WTC11 (cell line): ENCODE measurements at regions not wholly inside any gene's neighbourhood (a gene's known extent, or its start where the extent isn't known, plus 50 kb on each side); places are given as distances from the start of the nearest gene placed in this dataset.

Experiments used
- ATAC-seq: fragments of 200-7000 bp; cut with Tn5 transposase; 2 replicates; pipeline ENCODE4 v1.10.0; 2021; ENCODE audit warnings: mild to moderate bottlenecking, moderate library complexity
- CTCF ChIA-PET: fragments of 300-600 bp; sonication (Branson Sonifier 250); formaldehyde crosslinking; loops from one replicate; lab custom pipeline; 2021; ENCODE audit warnings: antibody characterized with exemption; lab: Charles Lee
- POLR2A ChIA-PET: fragments of 350-600 bp; sonication (Branson Sonifier 250); formaldehyde crosslinking; loops from one replicate; lab custom pipeline; 2021; ENCODE audit warnings: antibody characterized with exemption; lab: Charles Lee
- DNase-seq: peaks from one replicate; pipeline ENCODE4 v3.0.0; 2021; ENCODE audit warnings: low spot score
- H3K27ac Mint-ChIP-seq: 2 replicates; pipeline ENCODE4 v1.8.0; 2021; ENCODE audit warnings: mixed read lengths
- H3K27me3 Mint-ChIP-seq: 2 replicates; pipeline ENCODE4 v1.8.0; 2021; ENCODE audit warnings: low read depth, mild to moderate bottlenecking, moderate library complexity, mixed read lengths
- H3K36me3 Mint-ChIP-seq: 2 replicates; pipeline ENCODE4 v1.8.0; 2021; ENCODE audit warnings: mixed read lengths
- H3K4me1 Mint-ChIP-seq: 2 replicates; pipeline ENCODE4 v1.8.0; 2022; ENCODE audit warnings: mixed read lengths
- H3K4me3 Mint-ChIP-seq: 2 replicates; pipeline ENCODE4 v1.8.0; 2021; ENCODE audit warnings: mild to moderate bottlenecking, moderate library complexity, mixed read lengths
- H3K9me3 Mint-ChIP-seq: 2 replicates; pipeline ENCODE4 v1.8.0; 2021; ENCODE audit warnings: mixed read lengths
- CREB1 ChIP-seq: sonication (generic); formaldehyde crosslinking; IDR thresholded peaks from 2 replicates; pipeline ENCODE4 v1.8.0; 2023; ENCODE audit warnings: mild to moderate bottlenecking, missing genetic modification reagents
- EMX1 ChIP-seq: fragments of 250-450 bp; sonication (Bioruptor Pico); IDR thresholded peaks from 2 replicates; pipeline ENCODE4 v1.8.0; 2021; ENCODE audit warnings: mild to moderate bottlenecking
- ERG ChIP-seq: fragments of 250-450 bp; sonication (Bioruptor Pico); IDR thresholded peaks from 2 replicates; pipeline ENCODE4 v1.8.0; 2021; ENCODE audit warnings: mild to moderate bottlenecking
- FOXK1 ChIP-seq: sonication (generic); formaldehyde crosslinking; IDR thresholded peaks from 2 replicates; pipeline ENCODE4 v1.8.0; 2022; ENCODE audit warnings: mild to moderate bottlenecking, moderate library complexity, missing genetic modification reagents
- IRF2 ChIP-seq: sonication (generic); formaldehyde crosslinking; IDR thresholded peaks from 2 replicates; pipeline ENCODE4 v1.8.0; 2022; ENCODE audit warnings: low read depth, missing genetic modification reagents, borderline replicate concordance
- JAZF1 ChIP-seq: fragments of 250-450 bp; sonication (Bioruptor Pico); IDR thresholded peaks from 2 replicates; pipeline ENCODE4 v1.9.0; 2021; ENCODE audit warnings: moderate library complexity, mild to moderate bottlenecking, inconsistent platforms
- JUN ChIP-seq: sonication (generic); formaldehyde crosslinking; IDR thresholded peaks from 2 replicates; pipeline ENCODE4 v1.8.0; 2023; ENCODE audit warnings: mild to moderate bottlenecking, missing genetic modification reagents
- MAX ChIP-seq: sonication (generic); formaldehyde crosslinking; IDR thresholded peaks from 2 replicates; pipeline ENCODE4 v1.8.0; 2022; ENCODE audit warnings: mild to moderate bottlenecking, missing genetic modification reagents
- RELA ChIP-seq: sonication (generic); formaldehyde crosslinking; IDR thresholded peaks from 2 replicates; pipeline ENCODE4 v1.8.1; 2022; ENCODE audit warnings: missing genetic modification reagents, mild to moderate bottlenecking, borderline replicate concordance
- SMAD3 ChIP-seq: sonication (generic); formaldehyde crosslinking; IDR thresholded peaks from 2 replicates; pipeline ENCODE4 v1.8.0; 2022; ENCODE audit warnings: missing genetic modification reagents, mild to moderate bottlenecking, borderline replicate concordance
- SP1 ChIP-seq: sonication (generic); formaldehyde crosslinking; conservative IDR thresholded peaks from 2 replicates; pipeline ENCODE4 v1.8.1; 2022; ENCODE audit warnings: missing genetic modification reagents
- STAT6 ChIP-seq: sonication (generic); formaldehyde crosslinking; conservative IDR thresholded peaks from 2 replicates; pipeline ENCODE4 v1.8.1; 2023; ENCODE audit warnings: mild to moderate bottlenecking, low read depth, missing genetic modification reagents, moderate library complexity
- TCF7 ChIP-seq: sonication (generic); formaldehyde crosslinking; IDR thresholded peaks from 2 replicates; pipeline ENCODE4 v1.8.0; 2022; ENCODE audit warnings: mild to moderate bottlenecking, low read depth, missing genetic modification reagents, moderate library complexity
- TP53 ChIP-seq: sonication (generic); formaldehyde crosslinking; IDR thresholded peaks from 2 replicates; pipeline ENCODE4 v1.8.1; 2023; ENCODE audit warnings: mild to moderate bottlenecking, missing genetic modification reagents
- ZBTB21 ChIP-seq: sonication (generic); formaldehyde crosslinking; IDR thresholded peaks from 2 replicates; pipeline ENCODE4 v1.8.1; 2023; ENCODE audit warnings: mild to moderate bottlenecking, missing genetic modification reagents, borderline replicate concordance
- ZNF219 ChIP-seq: sonication (generic); formaldehyde crosslinking; IDR thresholded peaks from 2 replicates; pipeline ENCODE4 v1.8.0; 2023; ENCODE audit warnings: missing genetic modification reagents, mild to moderate bottlenecking, borderline replicate concordance
- ZNF281 ChIP-seq: sonication (generic); formaldehyde crosslinking; IDR thresholded peaks from 2 replicates; pipeline ENCODE4 v1.8.0; 2023; ENCODE audit warnings: mild to moderate bottlenecking, missing genetic modification reagents
- ZNF423 ChIP-seq: fragments of 250-450 bp; sonication (Bioruptor Pico); IDR thresholded peaks from 2 replicates; pipeline ENCODE4 v2.1.2; 2022; ENCODE audit warnings: mild to moderate bottlenecking, moderate library complexity
- TF ChIP-seq, protein P1 (sequence below): sonication (generic); formaldehyde crosslinking; IDR thresholded peaks from 2 replicates; pipeline ENCODE4 v1.8.1; 2023; ENCODE audit warnings: mild to moderate bottlenecking, missing genetic modification reagents

DNA sequence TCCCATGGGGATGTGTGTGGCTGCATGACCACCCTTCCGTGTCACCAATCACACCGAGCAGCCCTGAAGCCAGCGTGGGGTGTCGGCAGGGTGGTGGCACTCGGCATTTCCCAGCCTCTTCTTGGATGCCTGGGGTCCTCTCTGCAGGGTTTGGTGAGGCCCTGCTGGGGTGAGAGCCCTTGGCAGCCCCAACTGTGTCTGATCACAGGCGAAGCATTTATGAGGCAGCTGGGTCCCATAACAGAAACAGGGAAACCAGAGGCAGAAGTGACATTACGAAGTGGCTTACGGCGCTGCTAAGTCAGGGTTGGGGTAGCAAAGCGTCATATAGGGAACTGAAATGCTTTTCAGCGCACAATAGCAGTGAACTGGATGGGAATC lies 92.3 kb upstream of the SEPTIN5 start:
- peaks cover 56% of the 10 kb centered on the region for H3K4me1 Mint-ChIP-seq
- no peak overlapping the region for H3K4me3 Mint-ChIP-seq
- no peaks in the 10 kb centered on the region; the same call in 1 of the 2 replicates for H3K27me3 Mint-ChIP-seq
- DNase-seq (no peak), ATAC-seq (no peak)
- POLR2A ChIA-PET = no interaction called here
- peak overlapping the region; percentile 89 for H3K27ac Mint-ChIP-seq
- TF ChIP-seq TP53 (no peak), IRF2 (CRISPR knock-in tag) (no peak), STAT6 (CRISPR knock-in tag) (no peak), ZNF219 (CRISPR knock-in tag) (no peak)
- no peaks in the 10 kb centered on the region for H3K9me3 Mint-ChIP-seq
- CTCF ChIA-PET = interaction anchor here (1.3 to 5.4 kb wide), 4 partner anchors 8 to 58 kb away, joined by 6 to 23 read pairs (median 14); no protein-coding TSS in a partner anchor
- H3K36me3 Mint-ChIP-seq = no peaks in the 10 kb centered on the region

- CTCF ChIA-PET = interaction anchor here (0.6 kb wide), 1 partner anchor 337 kb away, joined by 3 read pairs; no protein-coding TSS in a partner anchor
- no peaks in the 10 kb centered on the region for H3K36me3 Mint-ChIP-seq
Observed at GRCh38 chr22:19625331-19626041, 88.8 kb upstream of the SEPTIN5 start.

GRCh38 chr22:19626042-19626587 lies 88.2 kb upstream of the SEPTIN5 start:
- H3K4me1 Mint-ChIP-seq = peaks cover 36% of the 10 kb centered on the region
- TF ChIP-seq ZBTB21 (CRISPR knock-in tag) (no peak), ZNF423 (CRISPR knock-in tag) (peak; percentile 91), SP1 (CRISPR knock-in tag) (0 out of 2 replicates have a peak, but pooled peaks have one; percentile 18)
- DNase-seq (no peak), ATAC-seq (no peak)
- H3K27ac Mint-ChIP-seq = no peak overlapping the region; the same call in 1 of the 2 replicates
- no peaks in the 10 kb centered on the region for H3K36me3 Mint-ChIP-seq
- H3K4me3 Mint-ChIP-seq = no peak overlapping the region
- H3K9me3 Mint-ChIP-seq = no peaks in the 10 kb centered on the region
- no peaks in the 10 kb centered on the region for H3K27me3 Mint-ChIP-seq
- ChIA-PET POLR2A (no interaction called here), CTCF (interaction anchor here (0.6 to 1.7 kb wide), 3 partner anchors 14 to 152 kb away, joined by 3 to 6 read pairs (median 6); no protein-coding TSS in a partner anchor)

More at GRCh38 chr22:19625331-19626041, 88.8 kb upstream of the SEPTIN5 start:
- Mint-ChIP-seq H3K27me3 (no peaks in the 10 kb centered on the region), H3K4me3 (no peak overlapping the region), H3K4me1 (peaks cover 43% of the 10 kb centered on the region), H3K27ac (no peak overlapping the region), H3K9me3 (no peaks in the 10 kb centered on the region)
- POLR2A ChIA-PET = no interaction called here
- DNase-seq (no peak), ATAC-seq (no peak)
- TF ChIP-seq, protein P1, sequence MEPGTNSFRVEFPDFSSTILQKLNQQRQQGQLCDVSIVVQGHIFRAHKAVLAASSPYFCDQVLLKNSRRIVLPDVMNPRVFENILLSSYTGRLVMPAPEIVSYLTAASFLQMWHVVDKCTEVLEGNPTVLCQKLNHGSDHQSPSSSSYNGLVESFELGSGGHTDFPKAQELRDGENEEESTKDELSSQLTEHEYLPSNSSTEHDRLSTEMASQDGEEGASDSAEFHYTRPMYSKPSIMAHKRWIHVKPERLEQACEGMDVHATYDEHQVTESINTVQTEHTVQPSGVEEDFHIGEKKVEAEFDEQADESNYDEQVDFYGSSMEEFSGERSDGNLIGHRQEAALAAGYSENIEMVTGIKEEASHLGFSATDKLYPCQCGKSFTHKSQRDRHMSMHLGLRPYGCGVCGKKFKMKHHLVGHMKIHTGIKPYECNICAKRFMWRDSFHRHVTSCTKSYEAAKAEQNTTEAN = no peak
- TF ChIP-seq JUN (CRISPR knock-in tag) = no peak

GRCh38 chr22:19626666-19627065 lies 87.6 kb upstream of the SEPTIN5 start:
- CTCF ChIA-PET = interaction anchor here (0.6 to 1.7 kb wide), 3 partner anchors 14 to 152 kb away, joined by 3 to 6 read pairs (median 6); no protein-coding TSS in a partner anchor
- Mint-ChIP-seq H3K27me3 (no peaks in the 10 kb centered on the region), H3K27ac (no peak overlapping the region), H3K36me3 (no peaks in the 10 kb centered on the region), H3K4me3 (no peak overlapping the region), H3K4me1 (peaks cover 31% of the 10 kb centered on the region), H3K9me3 (no peaks in the 10 kb centered on the region)
- no peak for DNase-seq
- ATAC-seq = no peak
- POLR2A ChIA-PET = no interaction called here
- TF ChIP-seq IRF2 (CRISPR knock-in tag) (no peak), ERG (CRISPR knock-in tag) (no peak), RELA (CRISPR knock-in tag) (no peak), TCF7 (no peak), SMAD3 (CRISPR knock-in tag) (no peak), JAZF1 (CRISPR knock-in tag) (no peak), JUN (CRISPR knock-in tag) (no peak), ZNF281 (CRISPR knock-in tag) (no peak), FOXK1 (CRISPR knock-in tag) (no peak), CREB1 (no peak), EMX1 (no peak), MAX (no peak)
